ENCODE measurements at regions not wholly inside any gene's neighbourhood (a gene's known extent, or its start where the extent isn't known, plus 50 kb on each side); places are given as distances from the start of the nearest gene placed in this dataset.
"Not testable (repeated sequence)": the region's sequence is repeated elsewhere in the genome, so short reads cannot be mapped to it uniquely, and the experiment has no call there.

- FAIRE-seq = not testable (repeated sequence)
These were observed 639.1 kb downstream of the GATA3 start for GRCh38 chr10:8693635-8694034.

GRCh38 chr10:8696746-8697145, 642.3 kb downstream of the GATA3 start:
- FAIRE-seq (no peak), DNase-seq (ENCODE audit: extremely low spot score, insufficient read length, low read depth) (no peak)

More at GRCh38 chr10:8693635-8694034, 639.1 kb downstream of the GATA3 start:
- not testable (repeated sequence) for DNase-seq (ENCODE audit: extremely low spot score, insufficient read length, low read depth)

GRCh38 chr10:8700689-8701088, 646.2 kb downstream of the GATA3 start:
- DNase-seq (ENCODE audit: extremely low spot score, insufficient read length, low read depth) (no peak), FAIRE-seq (no peak)

- FAIRE-seq (no peak), DNase-seq (ENCODE audit: extremely low spot score, insufficient read length, low read depth) (no peak)
These were observed 647.7 kb downstream of the GATA3 start for GRCh38 chr10:8702181-8702580.

- no peak for DNase-seq (ENCODE audit: extremely low spot score, insufficient read length, low read depth)
- FAIRE-seq = no peak
These were observed 650.9 kb downstream of the GATA3 start for GRCh38 chr10:8705415-8705814.

GRCh38 chr10:8712656-8713055, 658.2 kb downstream of the GATA3 start:
- no peak for FAIRE-seq
- DNase-seq (ENCODE audit: extremely low spot score, insufficient read length, low read depth) = no peak

- FAIRE-seq (no peak), DNase-seq (ENCODE audit: extremely low spot score, insufficient read length, low read depth) (no peak)
These were observed 665.5 kb downstream of the GATA3 start for GRCh38 chr10:8719971-8720370.

GRCh38 chr10:8721650-8722049, 667.2 kb downstream of the GATA3 start:
- no peak for FAIRE-seq
- DNase-seq (ENCODE audit: extremely low spot score, insufficient read length, low read depth) = no peak

- FAIRE-seq = no peak
These were observed 668.3 kb downstream of the GATA3 start for GRCh38 chr10:8722835-8723234.

GRCh38 chr10:8725343-8725742, 670.9 kb downstream of the GATA3 start:
- DNase-seq (ENCODE audit: extremely low spot score, insufficient read length, low read depth) = no peak
- FAIRE-seq = no peak

More at GRCh38 chr10:8722835-8723234, 668.3 kb downstream of the GATA3 start:
- no peak for DNase-seq (ENCODE audit: extremely low spot score, insufficient read length, low read depth)

GRCh38 chr10:8726084-8726778, 671.7 kb downstream of the GATA3 start:
- FAIRE-seq (no peak), DNase-seq (ENCODE audit: extremely low spot score, insufficient read length, low read depth) (no peak)

- FAIRE-seq = no peak
These were observed 672.2 kb downstream of the GATA3 start for GRCh38 chr10:8726779-8727084.

GRCh38 chr10:8731121-8732095, 676.9 kb downstream of the GATA3 start:
- DNase-seq (ENCODE audit: extremely low spot score, insufficient read length, low read depth) (no peak), FAIRE-seq (no peak)

More at GRCh38 chr10:8726779-8727084, 672.2 kb downstream of the GATA3 start:
- DNase-seq (ENCODE audit: extremely low spot score, insufficient read length, low read depth) = no peak

GRCh38 chr10:8738987-8739386, 684.5 kb downstream of the GATA3 start:
- FAIRE-seq (no peak), DNase-seq (ENCODE audit: extremely low spot score, insufficient read length, low read depth) (no peak)

- no peak for DNase-seq (ENCODE audit: extremely low spot score, insufficient read length, low read depth)
- no peak for FAIRE-seq
These were observed 697.8 kb downstream of the GATA3 start for GRCh38 chr10:8752146-8752843.

GRCh38 chr10:8758029-8758428, 703.5 kb downstream of the GATA3 start:
- DNase-seq (ENCODE audit: extremely low spot score, insufficient read length, low read depth) (no peak), FAIRE-seq (no peak)

- FAIRE-seq = no peak
- DNase-seq (ENCODE audit: extremely low spot score, insufficient read length, low read depth) = no peak
These were observed 712.4 kb downstream of the GATA3 start for GRCh38 chr10:8766899-8767298.

- no peak for FAIRE-seq
- DNase-seq (ENCODE audit: extremely low spot score, insufficient read length, low read depth) = no peak
These were observed 713.1 kb downstream of the GATA3 start for GRCh38 chr10:8767591-8767990.

- FAIRE-seq = no peak
- DNase-seq (ENCODE audit: extremely low spot score, insufficient read length, low read depth) = no peak
These were observed 713.9 kb downstream of the GATA3 start for GRCh38 chr10:8768341-8768740.

GRCh38 chr10:8768852-8769251, 714.4 kb downstream of the GATA3 start:
- FAIRE-seq = no peak

More at GRCh38 chr10:8768852-8769251, 714.4 kb downstream of the GATA3 start:
- no peak for DNase-seq (ENCODE audit: extremely low spot score, insufficient read length, low read depth)

Measured in GM18507 (cell line).